SK-N-MC (cell line): ENCODE measurements at regions not wholly inside any gene's neighbourhood (a gene's known extent, or its start where the extent isn't known, plus 50 kb on each side); places are given as distances from the start of the nearest gene placed in this dataset.

Experiments
- EZH2 ChIP-seq: fragments of 200-600 bp; sonication (generic); IDR thresholded peaks from one replicate; pipeline ENCODE4 v1.6.1; 2017; ENCODE audit warnings: antibody characterized with exemption
- POLR2AphosphoS5 ChIP-seq: IDR thresholded peaks from 2 replicates; pipeline ENCODE4 v1.6.1; 2012; ENCODE audit warnings: mild to moderate bottlenecking, low read depth, low read length, borderline replicate concordance

GRCh38 chr2:192394605-192395004 lies 199.9 kb upstream of the TMEFF2 start:
- TF ChIP-seq POLR2AphosphoS5, result no peak
- TF ChIP-seq EZH2, result no peak
